Aorta (tissue), 5 donors: ENCODE measurements at regions not wholly inside any gene's neighbourhood (a gene's known extent, or its start where the extent isn't known, plus 50 kb on each side); places are given as distances from the start of the nearest gene placed in this dataset.

Source experiments
- ATAC-seq: fragments of 200-7000 bp; cut with Tn5 transposase; one replicate; pipeline ENCODE4 v1.9.1; 2022; ENCODE audit warnings: moderate library complexity; ENCODE audit not compliant: low FRiP score
- DNase-seq, 2 donors: peaks; one replicate each; pipeline ENCODE4 v3.0.0-alpha.2; 2020
- H3K27ac ChIP-seq, 2 donors: one replicate each; pipeline ENCODE4 v1.5.1; 2013; ENCODE audit warnings: low read length in 2 of 2, mild to moderate bottlenecking in 2 of 2, moderate library complexity in 2 of 2, control low read depth in 1 of 2, inconsistent platforms in 1 of 2, low read depth in 1 of 2
- H3K27me3 ChIP-seq, 2 donors: one replicate each; pipeline ENCODE4 v1.6.1; 2013; ENCODE audit warnings: control low read depth in 1 of 2, low read length in 1 of 2, mild to moderate bottlenecking in 1 of 2, moderate library complexity in 1 of 2; ENCODE audit not compliant: insufficient read depth in 2 of 2, control insufficient read depth in 1 of 2
- H3K36me3 ChIP-seq, 2 donors: one replicate each; pipeline ENCODE4 v1.6.1; 2013; ENCODE audit warnings: control low read depth in 1 of 2, low read length in 1 of 2, mild to moderate bottlenecking in 1 of 2; ENCODE audit not compliant: insufficient read depth in 2 of 2, control insufficient read depth in 1 of 2
- H3K4me1 ChIP-seq, 2 donors: one replicate each; pipeline ENCODE4 v1.6.1; 2013; ENCODE audit warnings: low read length in 2 of 2, control low read depth in 1 of 2, mild to moderate bottlenecking in 1 of 2, moderate library complexity in 1 of 2; ENCODE audit not compliant: insufficient read depth in 2 of 2, control insufficient read depth in 1 of 2
- H3K4me3 ChIP-seq, 2 donors: one replicate each; pipeline ENCODE4 v1.5.1; 2013; ENCODE audit warnings: low read length in 2 of 2, control low read depth in 1 of 2, mild to moderate bottlenecking in 1 of 2
- H3K9me3 ChIP-seq: one replicate; pipeline ENCODE4 v1.6.1; 2013; ENCODE audit warnings: mild to moderate bottlenecking, low read length; ENCODE audit not compliant: control insufficient read depth
- WGBS, 2 donors: extraction: QIAGEN DNeasy Blood & Tissue Kit; methylation state at CpG; one replicate each; pipeline ENCODE4 v1.1.7; 2013; 5-methylcytosine and 5-hydroxymethylcytosine counted together
- intact Hi-C, 2 donors: fragments of 100-400 bp; cut with DNase I; formaldehyde crosslinking; loops; one replicate each; pipeline versions ENCODE4 v1.14.2 to v1.15.0; 2022
- donor health status: healthy with polysubstance abuse.
- donor health status: Bipolar disorder and iron deficiency.
- donor health status: DM: no; HTN: no; CAD: no.
- donor health status: DM: no; HTN: no; CAD: no.
- donor health status: DM: yes; HTN: yes; CAD: no.

DNA sequence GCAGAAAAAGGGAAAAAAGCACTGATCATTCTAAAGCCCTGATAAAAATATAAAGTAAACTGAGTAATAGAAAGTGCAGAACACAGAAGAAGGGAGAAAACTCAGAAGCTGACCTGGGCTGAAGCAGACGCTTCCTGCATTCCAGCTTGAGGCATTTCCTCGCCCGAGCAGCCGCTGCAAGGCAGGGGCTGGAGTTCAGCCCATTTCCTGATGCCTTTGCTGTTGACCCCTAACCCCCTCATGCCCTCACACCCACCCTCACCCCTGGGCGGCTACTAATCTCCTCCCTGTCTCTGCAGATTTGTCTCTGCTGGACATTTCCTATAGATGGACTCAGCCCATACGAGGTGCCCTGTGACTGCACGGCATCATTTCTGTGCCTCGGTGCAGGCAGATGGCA lies 227.8 kb downstream of the NPHP4 start:
- Histone ChIP-seq H3K27ac (no peak overlapping the region), H3K4me3 (no peak overlapping the region), H3K9me3 (peaks cover 4% of the 10 kb centered on the region), H3K27me3 (no peaks in the 10 kb centered on the region), H3K4me1 (no peaks in the 10 kb centered on the region), H3K36me3 (no peaks in the 10 kb centered on the region)
- intact Hi-C loops = no loop called here
- no peak for ATAC-seq
- 8 to 12% methylated on average over 8 of the region's 8 CpGs for WGBS, 2 donors
- peak in 1 of 2 donors; percentile 11 for DNase-seq

GRCh38 chr1:5763696-5764370 lies 228.4 kb downstream of the NPHP4 start:
- Histone ChIP-seq H3K4me1 (no peaks in the 10 kb centered on the region), H3K4me3 (no peak overlapping the region), H3K27ac (no peak overlapping the region), H3K36me3 (no peaks in the 10 kb centered on the region), H3K27me3 (no peaks in the 10 kb centered on the region), H3K9me3 (peaks cover 4% of the 10 kb centered on the region)
- DNase-seq (peak in 1 of 2 donors; percentile 24), ATAC-seq (no peak)
- WGBS, 2 donors = 39 to 44% methylated on average over 8 of the region's 8 CpGs
- intact Hi-C loops = no loop called here

GRCh38 chr1:5758859-5759578 lies 233.2 kb downstream of the NPHP4 start:
- intact Hi-C loops = no loop called here
- Histone ChIP-seq H3K27ac (no peak overlapping the region), H3K27me3 (no peaks in the 10 kb centered on the region), H3K36me3 (no peaks in the 10 kb centered on the region), H3K4me3 (no peak overlapping the region), H3K4me1 (no peaks in the 10 kb centered on the region), H3K9me3 (peaks cover 4% of the 10 kb centered on the region)
- DNase-seq = peak in 1 of 2 donors; percentile 33
- 76 to 80% methylated on average over 17 to 19 of the region's 19 CpGs for WGBS, 2 donors
- ATAC-seq = no peak

DNA sequence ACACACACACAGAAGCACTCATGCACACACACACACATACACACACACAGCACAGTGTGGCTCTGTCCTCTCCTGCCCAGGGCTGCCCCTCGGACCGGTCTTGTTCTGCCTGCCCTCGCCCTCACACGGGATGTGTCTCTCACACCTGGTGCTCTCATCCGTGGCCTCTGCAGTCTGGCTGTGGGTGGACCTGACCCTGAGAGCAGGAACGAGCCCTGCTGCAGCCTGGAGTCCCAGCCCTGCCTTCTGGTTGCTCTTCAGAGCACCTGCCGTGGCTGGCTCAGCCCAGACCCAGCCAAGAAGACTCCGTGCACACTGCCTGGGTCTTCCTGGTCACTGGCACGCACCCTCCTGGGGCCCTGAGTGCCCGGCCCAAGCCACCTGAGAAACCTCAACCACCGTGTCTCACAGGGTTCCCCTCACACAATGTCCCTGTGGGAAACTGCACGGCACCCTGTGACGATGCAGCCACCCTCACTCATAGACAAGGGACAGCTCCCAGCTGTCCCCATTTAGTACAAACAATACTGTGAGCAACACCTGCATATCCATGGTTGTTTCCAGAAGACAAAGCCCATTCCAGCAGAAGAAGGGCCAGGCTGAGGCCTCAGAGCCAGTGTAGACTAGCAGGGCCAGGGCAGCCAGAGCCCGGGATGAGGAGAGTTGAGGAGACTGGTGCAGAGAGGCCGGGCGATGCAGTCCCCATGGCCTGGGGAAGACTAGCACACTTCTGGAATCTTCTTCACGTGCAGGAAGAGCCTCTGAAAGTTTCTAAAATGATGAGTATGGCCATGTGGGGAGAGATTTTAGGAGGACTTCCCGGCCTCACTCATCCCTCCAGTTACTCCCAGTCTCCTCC lies 234.0 kb downstream of the NPHP4 start:
- no peak overlapping the region for H3K27ac ChIP-seq
- peak; percentile 27 to 62 for DNase-seq
- ATAC-seq = no peak
- no peaks in the 10 kb centered on the region for H3K36me3 ChIP-seq
- H3K9me3 ChIP-seq = no peaks in the 10 kb centered on the region
- H3K4me3 ChIP-seq = no peak overlapping the region
- intact Hi-C loops = no loop called here
- no peaks in the 10 kb centered on the region for H3K27me3 ChIP-seq
- 78 to 79% methylated on average over 18 of the region's 18 CpGs for WGBS, 2 donors
- H3K4me1 ChIP-seq = no peaks in the 10 kb centered on the region

- H3K9me3 ChIP-seq = no peaks in the 10 kb centered on the region
- no peaks in the 10 kb centered on the region for H3K27me3 ChIP-seq
- 45% methylated on average over 18 of the region's 18 CpGs for WGBS, 2 donors
- intact Hi-C loops = no loop called here
- H3K27ac ChIP-seq = no peak overlapping the region
- ATAC-seq = no peak
- no peaks in the 10 kb centered on the region for H3K36me3 ChIP-seq
- no peak overlapping the region for H3K4me3 ChIP-seq
- no peaks in the 10 kb centered on the region for H3K4me1 ChIP-seq
- peak; percentile 36 to 67 for DNase-seq
Measured at GRCh38 chr1:5757187-5757805, 234.9 kb downstream of the NPHP4 start.

- H3K4me3 ChIP-seq = no peak overlapping the region
- no peaks in the 10 kb centered on the region for H3K27me3 ChIP-seq
- ATAC-seq (no peak), DNase-seq (peak in 1 of 2 donors; percentile 63)
- no peak overlapping the region for H3K27ac ChIP-seq
- H3K9me3 ChIP-seq = no peaks in the 10 kb centered on the region
- intact Hi-C loops = no loop called here
- WGBS, 2 donors = 74 to 75% methylated on average over 21 of the region's 21 CpGs
- no peaks in the 10 kb centered on the region for H3K36me3 ChIP-seq
- no peaks in the 10 kb centered on the region for H3K4me1 ChIP-seq
Measured at GRCh38 chr1:5756434-5757186, 235.6 kb downstream of the NPHP4 start.

DNA sequence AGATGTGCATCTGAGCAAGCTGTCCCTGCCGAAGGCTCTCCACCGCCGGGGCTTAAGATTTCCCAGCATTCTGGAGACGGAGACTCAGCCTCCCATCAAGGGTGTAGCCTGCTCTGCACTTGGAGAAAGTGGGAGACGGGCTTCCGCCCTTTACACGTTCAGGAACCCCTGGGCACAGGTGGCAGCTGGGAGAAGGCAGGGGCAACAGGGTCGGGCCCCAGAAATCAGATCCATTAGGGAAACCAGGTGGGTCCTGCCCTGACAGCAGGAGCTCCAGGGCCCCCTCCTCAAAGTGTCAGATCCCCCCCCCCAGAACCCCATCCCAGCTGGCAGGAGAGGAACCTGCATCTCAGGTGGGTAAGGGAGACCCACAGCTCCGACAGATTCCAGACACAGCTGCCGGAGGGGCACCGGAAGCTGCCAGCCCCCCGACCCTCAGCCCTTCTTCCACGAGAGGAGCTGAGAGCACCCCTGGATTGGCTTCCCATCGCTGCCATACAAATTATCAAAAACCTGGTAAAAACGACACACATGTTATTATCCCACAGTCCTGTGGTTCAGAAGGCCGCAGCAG lies 236.6 kb downstream of the NPHP4 start:
- WGBS, 2 donors = 83 to 84% methylated on average over 16 of the region's 16 CpGs
- no peaks in the 10 kb centered on the region for H3K9me3 ChIP-seq
- H3K36me3 ChIP-seq = no peaks in the 10 kb centered on the region
- no peak overlapping the region for H3K27ac ChIP-seq
- H3K27me3 ChIP-seq = no peaks in the 10 kb centered on the region
- ATAC-seq (no peak), DNase-seq (peak in 1 of 2 donors; percentile 17)
- no peak overlapping the region for H3K4me3 ChIP-seq
- no peaks in the 10 kb centered on the region for H3K4me1 ChIP-seq
- intact Hi-C loops = no loop called here
